ENCODE measurements at regions not wholly inside any gene's neighbourhood (a gene's known extent, or its start where the extent isn't known, plus 50 kb on each side); places are given as distances from the start of the nearest gene placed in this dataset.

DNA sequence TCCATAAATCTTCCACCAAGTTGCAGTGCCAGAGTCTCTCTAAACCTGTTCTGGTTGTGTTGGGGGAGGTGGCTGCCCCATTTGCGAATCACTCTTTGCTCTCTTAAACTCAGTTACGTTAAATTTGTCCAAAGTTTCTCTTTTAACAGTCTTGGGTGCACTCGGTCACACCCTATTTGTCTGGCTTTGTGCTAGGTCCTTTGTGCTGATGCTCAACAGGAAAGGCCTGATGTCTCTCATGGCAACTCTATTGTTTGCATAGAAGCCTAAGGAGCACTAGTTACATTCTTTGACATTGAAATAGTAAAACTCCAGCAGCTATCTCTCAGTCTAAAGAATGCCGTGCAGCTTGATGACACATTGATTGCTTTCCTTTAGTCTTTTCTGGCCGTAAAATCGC, 105.1 kb downstream of the TRMT11 start:
- no peak for DNase-seq
- intact Hi-C loops (cut with DNase I) = no loop called here

DNA sequence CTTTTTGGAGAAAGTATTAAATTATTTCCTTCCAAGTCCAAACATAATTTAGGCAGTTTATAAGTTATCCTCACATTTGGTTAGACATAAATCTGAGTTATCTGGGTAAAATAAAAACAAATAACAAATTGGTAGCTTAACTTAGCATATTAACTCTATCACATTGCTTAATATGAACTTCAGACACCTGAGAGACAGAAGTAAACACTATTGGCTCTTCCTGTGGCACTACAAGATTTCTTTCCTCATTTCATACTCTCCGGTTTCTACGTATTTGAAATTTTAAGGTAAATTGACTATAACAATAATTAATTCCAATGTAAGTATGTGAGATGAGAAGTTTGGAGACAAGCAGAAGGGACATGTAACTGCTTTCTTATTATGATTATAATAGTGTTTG, 106.8 kb downstream of the TRMT11 start:
- no peak for DNase-seq
- intact Hi-C loops (cut with DNase I) = no loop called here

DNA sequence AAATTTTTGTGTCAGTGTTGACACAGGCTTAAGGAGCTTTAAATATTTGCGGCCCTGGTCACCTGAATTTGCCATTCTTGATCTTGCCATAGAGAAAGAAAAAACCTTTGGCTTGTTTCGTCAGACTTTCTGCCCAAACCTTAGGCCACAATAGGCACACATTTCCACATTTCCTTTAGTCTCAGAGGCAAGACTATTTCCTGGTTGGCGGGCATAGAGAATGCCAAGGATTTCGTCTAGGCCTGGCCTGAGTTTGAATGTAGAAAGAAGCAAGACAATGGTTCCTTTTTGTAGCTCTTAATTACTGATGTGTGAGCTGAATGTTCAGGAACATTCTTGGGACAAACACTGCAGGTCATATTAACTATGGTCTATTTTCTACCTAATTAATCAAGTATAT, 108.1 kb downstream of the TRMT11 start:
- intact Hi-C loops (cut with DNase I) = no loop called here
- DNase-seq = no peak

DNA sequence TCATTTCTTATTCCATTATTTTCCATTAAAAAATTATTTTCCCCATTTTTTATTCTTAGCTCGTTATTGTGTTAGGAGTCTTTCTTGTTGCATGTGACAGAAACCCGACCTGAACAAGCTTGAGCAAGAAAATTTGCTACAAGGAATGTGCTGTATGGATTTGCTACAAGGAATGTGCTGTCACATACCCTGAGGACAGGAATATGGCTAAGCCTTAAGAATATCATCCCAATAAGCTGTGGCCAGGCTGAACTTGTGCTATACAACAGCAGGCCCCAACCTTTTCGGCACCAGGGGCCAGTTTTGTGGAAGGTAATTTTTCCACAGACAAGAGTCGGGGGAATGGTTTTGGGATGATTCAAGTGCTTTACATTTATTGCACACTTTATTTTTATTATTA, 114.0 kb downstream of the TRMT11 start:
- intact Hi-C loops (cut with DNase I) = no loop called here
- no peak for DNase-seq

DNA sequence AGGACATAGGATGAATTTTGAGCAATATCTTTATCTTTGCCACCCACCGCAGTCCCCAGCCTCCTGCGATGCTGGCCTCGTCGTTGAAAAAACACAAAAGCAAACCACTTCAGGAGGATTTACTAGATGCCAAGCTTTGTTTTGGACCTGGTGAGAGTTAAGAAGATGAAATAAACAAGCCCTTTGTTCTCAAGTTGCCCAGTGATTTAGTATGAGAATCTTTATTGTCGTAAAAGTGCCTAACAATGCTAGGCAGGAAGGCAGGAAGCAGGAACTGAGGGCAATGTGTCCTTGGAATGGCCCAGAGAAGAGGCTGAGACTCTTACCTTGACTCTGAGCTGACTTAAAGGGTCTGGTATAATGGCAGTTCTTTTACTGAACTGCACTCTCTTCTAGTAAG, 116.0 kb downstream of the TRMT11 start:
- DNase-seq = no peak
- intact Hi-C loops (cut with DNase I) = no loop called here

DNA sequence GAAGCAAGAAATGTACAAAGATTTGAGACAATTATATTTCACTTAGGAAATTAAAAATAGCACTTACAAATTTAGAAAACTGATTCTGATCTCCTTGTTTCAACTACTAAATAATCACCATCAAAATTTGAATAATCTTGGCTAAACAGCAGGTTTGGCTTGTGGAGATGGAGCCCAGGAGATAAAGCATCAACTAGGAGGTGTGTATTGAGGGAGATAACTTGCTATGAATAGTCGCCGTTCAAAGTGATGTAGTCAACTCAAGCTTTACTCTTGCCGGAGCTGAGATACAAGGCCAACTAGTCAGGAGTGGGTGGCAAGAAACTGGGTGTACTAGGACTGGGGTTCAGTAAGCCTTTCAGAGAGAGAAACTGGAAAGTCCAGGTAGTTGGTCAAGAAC, 117.7 kb downstream of the TRMT11 start:
- intact Hi-C loops (cut with DNase I) = no loop called here
- DNase-seq = no peak

DNA sequence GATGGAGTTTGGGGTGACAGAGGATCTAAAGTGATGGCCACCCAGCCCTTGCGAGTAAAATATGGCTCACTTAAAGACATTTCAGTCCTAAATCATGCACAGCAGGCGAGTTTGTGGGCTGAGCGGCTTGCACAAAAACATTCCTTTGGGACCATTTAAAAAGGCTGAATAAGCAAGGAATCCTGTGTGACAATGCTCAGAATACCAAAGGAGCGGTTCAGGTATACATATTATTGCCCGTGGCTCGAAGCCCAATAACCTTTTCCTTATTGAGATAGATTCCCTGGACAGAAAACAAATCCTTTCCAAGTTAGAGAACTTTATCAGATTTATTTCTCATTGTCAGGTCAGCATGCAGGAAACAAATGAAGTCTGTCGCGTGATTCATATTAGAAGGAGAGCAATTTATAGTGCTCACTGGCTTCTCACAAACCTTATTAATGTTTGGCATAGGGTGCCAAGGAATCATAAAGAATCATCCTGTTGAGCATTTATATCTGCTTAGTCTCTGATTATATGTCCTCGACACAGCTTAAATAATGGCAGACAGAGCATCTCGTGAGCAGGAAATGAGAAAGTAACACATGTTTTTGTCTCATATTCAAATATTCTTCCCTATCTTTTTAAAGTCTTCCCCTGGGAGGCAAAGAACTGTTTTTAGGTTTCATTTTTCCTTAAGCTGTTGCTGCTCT, 121.3 kb downstream of the TRMT11 start:
- no peak for DNase-seq
- intact Hi-C loops (cut with DNase I) = no loop called here

DNA sequence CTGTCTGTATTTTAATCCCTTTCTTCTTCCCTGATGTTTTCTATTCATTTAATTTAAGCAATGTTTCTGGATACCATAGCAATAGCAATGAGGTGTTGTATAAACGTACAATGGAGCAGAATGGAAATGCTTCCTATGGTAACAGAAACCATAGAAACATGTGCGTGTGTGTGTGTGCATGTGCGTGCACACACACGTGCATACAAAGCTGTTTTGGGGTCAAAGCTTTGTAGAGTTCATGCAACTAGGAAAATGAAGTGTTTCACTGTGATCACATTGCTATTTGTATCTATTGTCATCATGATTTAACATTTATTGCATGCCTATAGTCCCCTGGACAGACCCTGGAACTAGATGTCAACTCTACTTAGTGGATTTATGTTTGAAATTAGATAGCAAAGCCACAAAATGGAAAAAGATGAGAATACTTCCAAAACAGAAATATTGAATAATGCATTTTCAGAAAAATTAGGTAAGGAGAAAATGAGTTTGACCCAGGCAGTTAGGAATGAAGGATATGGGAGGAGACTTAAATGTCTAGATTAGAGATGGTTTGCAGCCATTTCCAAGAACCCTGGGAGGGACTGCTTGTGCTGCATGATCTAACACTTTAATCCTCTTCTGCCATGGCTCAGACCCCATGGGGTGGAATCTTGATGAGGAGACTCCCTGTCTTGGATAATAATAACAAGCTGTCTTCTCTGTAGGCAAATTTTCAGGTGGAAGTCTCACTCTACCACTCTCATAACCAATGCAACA, 124.4 kb downstream of the TRMT11 start:
- intact Hi-C loops (cut with DNase I) = no loop called here

DNA sequence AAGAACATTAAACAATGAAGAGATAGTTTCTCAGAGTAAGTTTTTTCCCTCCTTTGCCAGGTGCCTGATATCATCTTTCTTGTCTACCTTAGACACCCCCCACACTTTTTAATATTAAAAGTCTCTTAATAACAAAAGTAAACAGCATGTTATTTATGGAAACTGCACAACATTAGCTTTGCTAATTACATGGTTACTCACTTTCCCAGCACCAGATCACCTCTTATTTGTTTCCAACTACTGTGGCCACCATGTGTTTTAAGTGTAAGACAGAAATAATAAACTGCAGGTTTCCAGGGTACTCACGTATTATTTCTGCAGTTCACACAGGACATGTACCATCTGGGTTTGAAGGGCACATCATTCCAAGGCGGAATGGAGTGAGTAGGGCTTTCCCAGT, 125.0 kb downstream of the TRMT11 start:
- intact Hi-C loops (cut with DNase I) = no loop called here
- DNase-seq = no peak

More for the DNA sequence above, 124.4 kb downstream of the TRMT11 start:
- no peak for DNase-seq

DNA sequence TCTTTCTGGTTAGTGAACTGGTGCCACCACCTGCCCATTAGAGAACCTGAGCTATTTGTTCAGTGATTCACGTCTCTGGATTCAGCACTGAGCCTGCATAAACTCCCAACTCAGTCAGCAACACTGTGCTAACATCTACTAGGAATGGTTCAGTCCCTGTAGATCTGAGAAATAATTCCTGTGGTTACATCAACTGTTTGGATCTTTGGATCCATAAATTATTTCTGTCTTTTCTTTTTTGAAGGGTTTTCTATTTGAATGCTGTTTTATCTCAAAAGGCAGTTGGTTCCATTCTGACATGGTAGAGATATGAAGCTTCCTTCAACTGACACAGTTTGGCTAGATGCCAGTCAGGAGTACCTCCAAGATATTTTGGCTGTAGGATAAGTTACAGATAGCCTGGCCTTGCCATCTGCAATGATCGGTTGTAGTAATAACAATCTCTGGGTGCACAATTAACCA, 125.9 kb downstream of the TRMT11 start:
- intact Hi-C loops (cut with DNase I) = no loop called here
- no peak for DNase-seq

DNA sequence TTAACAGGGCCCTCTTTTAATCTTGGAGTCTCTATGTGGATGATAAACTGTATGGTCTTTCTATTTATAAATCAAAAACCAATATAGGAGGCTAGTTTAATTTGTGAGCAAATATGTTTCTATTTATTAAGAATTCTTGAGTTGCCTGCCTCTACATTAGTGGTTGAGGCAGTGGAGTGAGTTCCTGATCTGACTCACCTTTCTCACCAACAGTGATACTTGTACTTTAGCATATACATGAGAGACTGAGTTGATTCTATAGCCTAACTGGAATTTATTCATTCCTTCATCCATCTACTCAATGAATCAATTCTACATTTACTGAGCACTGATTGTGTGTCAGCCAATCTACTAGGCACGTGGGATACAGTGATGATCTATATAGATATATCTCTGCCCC, 126.9 kb downstream of the TRMT11 start:
- no peak for DNase-seq
- intact Hi-C loops (cut with DNase I) = no loop called here

DNA sequence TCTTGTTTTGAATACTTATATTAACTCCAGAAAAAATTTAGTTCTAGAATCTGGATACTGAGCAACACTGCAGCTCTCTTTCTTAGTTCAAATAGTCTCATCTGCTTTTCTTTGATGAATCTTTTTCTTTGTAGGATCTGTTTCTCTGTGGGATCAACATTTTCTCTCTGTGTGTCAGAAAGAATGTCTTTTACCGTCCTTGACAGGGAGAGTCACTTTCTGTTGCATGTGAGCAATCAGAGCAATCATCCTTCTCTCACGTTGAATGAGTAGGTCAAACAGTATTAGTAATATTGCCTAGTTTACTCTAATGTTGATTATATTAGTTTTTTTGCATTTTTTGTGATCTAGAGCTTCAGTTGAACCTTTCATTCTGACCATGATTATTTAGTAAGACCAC, 130.9 kb downstream of the TRMT11 start:
- no peak for DNase-seq
- intact Hi-C loops (cut with DNase I) = no loop called here

DNA sequence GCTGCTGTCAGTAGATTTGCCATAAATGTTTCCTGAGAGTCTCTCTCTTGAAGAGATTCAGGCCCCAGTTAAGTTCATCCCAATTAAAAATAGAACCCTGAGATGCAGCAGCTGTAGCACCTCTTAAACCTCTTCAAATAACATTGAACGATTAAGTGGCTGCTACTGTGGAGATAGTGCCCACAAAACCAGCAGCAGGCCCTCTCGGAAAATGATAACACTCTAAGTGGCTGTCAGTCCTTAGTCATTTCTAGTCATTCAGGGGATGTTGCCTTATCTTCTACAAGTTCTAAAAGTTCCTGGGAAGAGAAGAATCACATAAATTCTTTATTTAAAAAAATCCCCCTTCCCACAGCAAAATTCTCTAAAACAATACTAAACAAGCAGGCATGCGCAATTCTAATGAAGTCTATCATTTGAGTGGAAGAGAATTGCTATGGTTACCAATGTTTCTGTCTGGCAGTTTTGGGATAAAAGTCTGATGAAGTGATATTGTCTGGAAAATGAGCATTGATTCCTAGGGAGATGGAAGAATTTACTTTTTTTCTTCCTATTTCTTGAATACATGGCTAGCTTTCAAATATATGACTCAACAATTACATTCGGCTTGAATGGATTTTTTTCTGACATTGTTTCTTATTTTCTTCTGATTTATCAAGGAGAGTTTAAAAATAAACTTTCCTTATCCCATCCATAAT, 131.9 kb downstream of the TRMT11 start:
- no peak for DNase-seq
- intact Hi-C loops (cut with DNase I) = no loop called here

DNA sequence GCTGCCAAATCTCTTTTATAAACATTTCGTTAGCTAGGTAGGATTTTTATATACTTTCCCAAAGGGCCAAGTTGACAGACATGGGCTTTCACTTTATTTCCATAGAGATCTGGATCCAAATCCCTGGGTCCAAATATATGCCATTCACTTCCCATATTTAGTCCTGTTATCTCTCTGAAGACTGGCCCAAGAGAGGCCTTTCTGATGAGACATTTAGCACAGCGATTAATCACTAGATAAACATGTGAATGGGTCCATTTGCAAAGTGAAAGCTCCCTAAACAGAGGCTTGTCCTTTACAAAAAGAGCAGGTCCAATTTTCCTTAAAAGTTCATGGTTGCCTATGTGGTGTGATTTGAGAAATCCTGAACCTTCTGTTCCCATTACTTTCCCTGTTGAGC, 132.6 kb downstream of the TRMT11 start:
- no peak for DNase-seq
- intact Hi-C loops (cut with DNase I) = no loop called here

DNA sequence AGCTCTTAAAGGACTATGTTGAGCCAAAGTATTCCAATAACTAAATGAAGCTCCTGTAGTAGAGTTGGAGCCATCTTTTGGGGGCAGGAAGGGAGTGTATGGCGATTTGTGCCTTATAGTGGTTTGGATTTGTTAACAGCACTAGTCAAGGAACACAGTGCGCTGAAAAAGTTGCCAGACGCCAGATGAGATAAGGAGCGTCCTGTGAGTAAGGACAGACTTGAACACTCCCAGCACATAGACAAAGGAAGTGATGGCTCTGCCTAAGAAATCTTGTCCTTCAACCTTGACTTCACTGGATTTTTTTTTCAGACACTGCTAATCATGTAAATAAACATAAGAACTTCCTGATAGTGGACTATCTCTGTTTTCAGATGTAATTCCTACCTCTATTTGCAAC, 136.9 kb downstream of the TRMT11 start:
- no peak for DNase-seq

DNA sequence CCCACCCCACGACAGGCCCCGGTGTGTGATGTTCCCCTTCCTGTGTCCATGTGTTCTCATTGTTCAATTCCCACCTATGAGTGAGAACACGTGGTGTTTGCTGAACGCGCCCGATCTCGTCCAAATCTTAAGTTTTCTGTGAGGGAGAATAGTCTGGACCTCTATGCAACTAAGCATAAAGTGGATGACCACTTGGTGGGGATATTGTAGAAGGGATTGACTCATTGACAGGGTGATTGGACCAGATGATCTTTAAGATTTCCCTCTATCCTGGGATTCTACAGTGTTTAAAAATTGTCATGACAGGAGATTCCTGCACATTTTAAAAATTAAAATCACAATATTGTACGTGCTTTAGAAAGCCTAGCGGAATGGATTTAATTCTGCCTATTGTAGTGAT, 141.3 kb downstream of the TRMT11 start:
- DNase-seq = no peak
- intact Hi-C loops (cut with DNase I) = no loop called here

More for the DNA sequence above, 136.9 kb downstream of the TRMT11 start:
- intact Hi-C loops (cut with DNase I) = no loop called here

DNA sequence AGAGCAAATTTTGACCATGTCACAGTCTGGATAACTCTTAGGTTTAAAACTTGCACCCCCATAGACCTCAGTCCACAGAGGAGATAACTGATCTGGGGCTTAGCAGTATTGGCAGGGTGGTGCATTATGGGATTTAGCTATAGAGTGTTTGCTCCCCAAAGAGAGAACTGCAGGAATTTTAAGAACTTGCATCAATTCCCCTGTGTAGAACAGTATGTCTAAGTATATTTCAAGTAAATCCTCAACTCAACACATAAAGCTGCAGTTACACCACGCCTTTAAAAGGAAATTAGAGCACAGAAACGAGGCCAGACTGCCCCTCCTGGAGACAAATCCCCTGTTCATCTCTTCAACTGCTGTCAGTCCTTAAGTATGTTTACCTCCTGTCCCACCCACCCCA, 144.9 kb downstream of the TRMT11 start:
- no peak for DNase-seq
- intact Hi-C loops (cut with DNase I) = no loop called here

DNA sequence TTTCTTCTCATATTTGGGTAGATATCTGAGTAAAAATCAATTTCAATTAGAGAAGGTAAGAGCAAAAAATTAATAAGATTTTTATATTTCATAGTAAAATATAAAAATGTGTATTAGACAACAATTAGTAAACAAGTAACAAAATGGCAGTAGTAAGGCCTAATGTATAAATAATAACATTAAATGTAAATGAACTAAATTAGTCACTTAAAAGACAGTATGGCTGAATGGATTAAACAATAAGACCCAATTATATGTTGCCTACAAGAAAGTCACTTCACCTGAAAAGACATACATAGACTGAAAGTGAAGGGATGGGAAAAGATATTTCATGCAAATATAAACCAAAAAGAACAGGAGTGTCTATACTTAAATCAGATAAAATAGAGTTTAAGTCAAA, 147.6 kb downstream of the TRMT11 start:
- DNase-seq = no peak
- intact Hi-C loops (cut with DNase I) = no loop called here

DNA sequence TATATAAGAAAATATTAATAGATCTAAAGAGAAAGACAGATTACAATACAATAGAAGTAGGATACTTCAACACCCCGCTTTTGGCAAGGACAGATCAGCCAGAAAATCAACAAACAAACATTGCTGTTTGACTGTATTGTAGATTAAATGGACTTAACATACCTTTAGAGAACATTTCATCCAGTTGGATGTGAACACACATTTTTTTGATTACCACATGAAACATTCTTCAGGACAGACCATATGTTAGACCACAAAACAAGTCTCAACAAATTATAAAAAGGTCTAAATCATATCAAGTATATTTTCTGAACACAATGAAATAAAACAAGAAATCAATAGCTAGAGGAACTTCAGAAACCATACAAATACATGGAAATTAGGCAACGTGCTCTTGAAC, 148.2 kb downstream of the TRMT11 start:
- DNase-seq = no peak

DNA sequence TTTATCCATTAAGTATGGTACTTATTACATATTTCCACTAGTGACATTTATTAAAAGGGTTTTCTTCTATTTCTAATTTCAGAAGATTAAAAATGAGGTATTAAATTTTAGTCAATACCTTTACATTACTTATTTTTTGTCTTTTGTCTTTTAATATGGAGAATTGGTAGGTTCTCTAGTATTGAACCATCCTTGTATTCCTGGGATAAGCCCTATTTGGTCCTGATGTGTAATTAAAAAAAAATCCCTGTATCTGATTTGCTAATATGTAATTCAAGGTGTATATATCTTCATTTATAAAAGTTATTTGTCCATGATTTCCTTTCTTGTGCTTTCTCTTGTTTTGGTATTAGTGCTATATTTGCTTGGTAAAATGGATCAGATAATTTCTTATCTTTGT, 153.7 kb downstream of the TRMT11 start:
- intact Hi-C loops (cut with DNase I) = no loop called here
- no peak for DNase-seq

More for the DNA sequence above, 148.2 kb downstream of the TRMT11 start:
- intact Hi-C loops (cut with DNase I) = no loop called here

DNA sequence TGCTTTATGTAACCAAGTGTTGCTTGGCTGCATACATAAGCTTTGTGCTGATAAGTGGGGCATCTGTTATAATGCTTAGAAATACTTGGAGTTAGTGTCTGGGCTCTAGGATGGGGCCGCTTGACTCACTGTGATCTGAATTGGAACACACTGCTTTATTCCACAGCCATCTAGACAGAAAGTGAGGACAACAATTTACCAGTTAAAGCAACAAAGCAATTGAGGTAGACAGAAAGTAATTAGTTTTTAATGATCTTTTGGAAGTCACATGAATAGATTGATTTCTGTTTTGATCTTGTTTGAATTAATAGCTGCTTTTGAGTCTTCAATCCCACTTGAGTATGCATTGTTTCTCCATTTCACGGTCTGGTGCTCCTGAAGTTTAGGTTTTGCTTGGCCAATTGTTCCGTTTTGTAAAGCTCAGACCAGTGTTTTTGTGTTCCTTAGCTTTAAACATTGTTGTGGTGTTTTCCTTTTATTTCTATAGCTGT, 157.5 kb downstream of the TRMT11 start:
- intact Hi-C loops (cut with DNase I) = no loop called here
- no peak for DNase-seq

DNA sequence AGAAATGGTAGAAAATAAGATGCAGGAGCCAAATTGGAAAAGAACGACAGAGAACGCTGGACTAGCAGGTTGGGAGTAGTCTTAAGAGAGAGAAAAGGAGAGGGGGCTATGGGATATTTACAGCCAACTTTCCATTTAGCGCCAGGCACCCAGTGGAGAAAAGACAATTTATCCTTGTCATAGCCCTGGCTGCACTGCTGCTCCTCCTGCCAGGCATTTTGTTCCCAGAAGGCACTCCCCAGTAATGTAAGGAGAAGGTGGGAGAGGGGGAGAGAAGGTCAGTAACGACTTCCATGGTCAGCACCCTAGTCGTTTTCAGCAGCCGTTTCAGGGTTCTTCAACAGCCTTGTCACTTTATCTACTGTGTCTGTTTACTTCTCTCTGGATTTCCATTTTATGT, 159.0 kb downstream of the TRMT11 start:
- intact Hi-C loops (cut with DNase I) = no loop called here
- no peak for DNase-seq

Measured in posterior cingulate gyrus (tissue), 11 donors.